OCI-LY7 (cell line): ENCODE measurements at regions not wholly inside any gene's neighbourhood (a gene's known extent, or its start where the extent isn't known, plus 50 kb on each side); places are given as distances from the start of the nearest gene placed in this dataset.

Experiments used
- BruUV-seq: library from RNA; stranded (reverse); fragments of 400-500 nt; replicated peaks from 2 replicates; lab custom pipeline; 2021; lab: Mats Ljungman, UMichigan
- CTCF ChIA-PET: fragments of 300-600 bp; sonication (Branson Sonifier 250); formaldehyde crosslinking; loops from one replicate; lab custom pipeline; 2022; ENCODE audit warnings: antibody characterized with exemption; ENCODE audit not compliant: unreplicated experiment; lab: Charles Lee
- POLR2A ChIA-PET: fragments of 300-600 bp; sonication (Branson Sonifier 250); formaldehyde crosslinking; loops from one replicate; lab custom pipeline; 2022; ENCODE audit warnings: antibody characterized with exemption; lab: Charles Lee
- DNase-seq: peaks from one replicate; pipeline ENCODE4 v3.0.0-alpha.2; 2015; ENCODE audit warnings: low spot score
- H2AFZ ChIP-seq: fragments of 200-600 bp; sonication (generic), shearing (Covaris generic); 2 replicates; pipeline ENCODE4 v1.6.1; 2014; ENCODE audit warnings: mild to moderate bottlenecking, antibody characterized with exemption, low read length, moderate library complexity
- H3K27ac ChIP-seq: fragments of 200-600 bp; sonication (generic); 2 replicates; pipeline ENCODE4 v1.5.1; 2014; ENCODE audit warnings: mixed run types, low read depth, mild to moderate bottlenecking, moderate library complexity, low read length, inconsistent platforms; ENCODE audit not compliant: poor library complexity, severe bottlenecking
- H3K36me3 ChIP-seq: fragments of 200-600 bp; sonication (generic); 2 replicates; pipeline ENCODE4 v1.6.1; 2014; ENCODE audit warnings: mild to moderate bottlenecking, antibody characterized with exemption, low read length, moderate library complexity, mixed read lengths; ENCODE audit not compliant: insufficient read depth
- H3K4me1 ChIP-seq: fragments of 200-600 bp; sonication (generic); 2 replicates; pipeline ENCODE4 v1.5.1; 2014; ENCODE audit warnings: mild to moderate bottlenecking, low read length; ENCODE audit not compliant: insufficient read depth, poor library complexity, severe bottlenecking
- H3K4me2 ChIP-seq: fragments of 200-600 bp; sonication (generic); 2 replicates; pipeline ENCODE4 v1.6.1; 2014; ENCODE audit warnings: mild to moderate bottlenecking, low read length
- H3K4me3 ChIP-seq: fragments of 200-600 bp; sonication (generic); 2 replicates; pipeline ENCODE4 v1.5.1; 2014; ENCODE audit warnings: mild to moderate bottlenecking, low read depth, low read length; ENCODE audit not compliant: poor library complexity, severe bottlenecking
- H3K79me2 ChIP-seq: fragments of 200-600 bp; sonication (generic); 2 replicates; pipeline ENCODE4 v1.6.1; 2016; ENCODE audit warnings: low read depth, mild to moderate bottlenecking, low read length, moderate library complexity, mixed read lengths; ENCODE audit not compliant: insufficient read depth
- H3K9me2 ChIP-seq: fragments of 200-600 bp; sonication (generic); 2 replicates; pipeline ENCODE4 v1.6.1; 2016; ENCODE audit warnings: mild to moderate bottlenecking, low read length, mixed read lengths; ENCODE audit not compliant: insufficient read depth
- H3K9me3 ChIP-seq: fragments of 200-600 bp; sonication (generic); 2 replicates; pipeline ENCODE4 v1.6.1; 2014; ENCODE audit warnings: mild to moderate bottlenecking, mixed run types, low read length, mixed read lengths
- H4K20me1 ChIP-seq: fragments of 200-600 bp; sonication (generic); 2 replicates; pipeline ENCODE4 v1.6.1; 2014; ENCODE audit warnings: mild to moderate bottlenecking, antibody characterized with exemption, low read length, moderate library complexity, mixed read lengths; ENCODE audit not compliant: insufficient read depth
- EZH2phosphoT487 ChIP-seq: fragments of 200-600 bp; sonication (generic); IDR thresholded peaks from 2 replicates; pipeline ENCODE4 v1.6.1; 2018; ENCODE audit warnings: low read depth, borderline replicate concordance, mild to moderate bottlenecking, mixed run types, antibody characterized with exemption, low read length, moderate library complexity, mixed read lengths
- intact Hi-C: fragments of 100-400 bp; cut with micrococcal nuclease; formaldehyde crosslinking; loops from one replicate; pipeline ENCODE4 v1.10.0; 2022; ENCODE audit not compliant: unreplicated experiment
- TF ChIP-seq, protein P1 (sequence below): fragments of 200-600 bp; sonication (generic); conservative IDR thresholded peaks from 2 replicates; pipeline ENCODE4 v1.5.1; 2014; ENCODE audit warnings: mild to moderate bottlenecking, antibody characterized with exemption, low read length, moderate library complexity, mixed read lengths

GRCh38 chr7:54014765-54015164 lies 527.4 kb upstream of the VSTM2A start:
- Histone ChIP-seq H2AFZ (no peak overlapping the region), H3K9me3 (no peaks in the 10 kb centered on the region), H3K27ac (no peak overlapping the region), H3K79me2 (no peaks in the 10 kb centered on the region), H3K36me3 (no peaks in the 10 kb centered on the region), H3K4me3 (no peak overlapping the region), H3K4me1 (no peaks in the 10 kb centered on the region), H4K20me1 (no peaks in the 10 kb centered on the region), H3K9me2 (no peaks in the 10 kb centered on the region), H3K4me2 (no peak overlapping the region)
- POLR2A ChIA-PET, result no interaction called here
- no TSS peak for BruUV-seq
- intact Hi-C loops, result no loop called here
- TF ChIP-seq, protein P1, sequence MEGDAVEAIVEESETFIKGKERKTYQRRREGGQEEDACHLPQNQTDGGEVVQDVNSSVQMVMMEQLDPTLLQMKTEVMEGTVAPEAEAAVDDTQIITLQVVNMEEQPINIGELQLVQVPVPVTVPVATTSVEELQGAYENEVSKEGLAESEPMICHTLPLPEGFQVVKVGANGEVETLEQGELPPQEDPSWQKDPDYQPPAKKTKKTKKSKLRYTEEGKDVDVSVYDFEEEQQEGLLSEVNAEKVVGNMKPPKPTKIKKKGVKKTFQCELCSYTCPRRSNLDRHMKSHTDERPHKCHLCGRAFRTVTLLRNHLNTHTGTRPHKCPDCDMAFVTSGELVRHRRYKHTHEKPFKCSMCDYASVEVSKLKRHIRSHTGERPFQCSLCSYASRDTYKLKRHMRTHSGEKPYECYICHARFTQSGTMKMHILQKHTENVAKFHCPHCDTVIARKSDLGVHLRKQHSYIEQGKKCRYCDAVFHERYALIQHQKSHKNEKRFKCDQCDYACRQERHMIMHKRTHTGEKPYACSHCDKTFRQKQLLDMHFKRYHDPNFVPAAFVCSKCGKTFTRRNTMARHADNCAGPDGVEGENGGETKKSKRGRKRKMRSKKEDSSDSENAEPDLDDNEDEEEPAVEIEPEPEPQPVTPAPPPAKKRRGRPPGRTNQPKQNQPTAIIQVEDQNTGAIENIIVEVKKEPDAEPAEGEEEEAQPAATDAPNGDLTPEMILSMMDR, result no peak
- TF ChIP-seq EZH2phosphoT487, result no peak
- no peak for DNase-seq
- CTCF ChIA-PET, result no interaction called here

GRCh38 chr7:54015251-54015650 lies 526.9 kb upstream of the VSTM2A start:
- ChIA-PET POLR2A (no interaction called here), CTCF (no interaction called here)
- no peaks in the 10 kb centered on the region for H3K9me3 ChIP-seq
- no TSS peak for BruUV-seq
- H2AFZ ChIP-seq, result no peak overlapping the region
- no peaks in the 10 kb centered on the region for H4K20me1 ChIP-seq
- H3K4me1 ChIP-seq, result no peaks in the 10 kb centered on the region
- no peaks in the 10 kb centered on the region for H3K36me3 ChIP-seq
- no peak overlapping the region for H3K27ac ChIP-seq
- intact Hi-C loops, result no loop called here
- no peaks in the 10 kb centered on the region for H3K9me2 ChIP-seq
- DNase-seq, result no peak
- TF ChIP-seq, protein P1, result no peak
- TF ChIP-seq EZH2phosphoT487, result no peak
- H3K4me3 ChIP-seq, result no peak overlapping the region
- H3K79me2 ChIP-seq, result no peaks in the 10 kb centered on the region
- H3K4me2 ChIP-seq, result no peak overlapping the region

GRCh38 chr7:54037873-54038272 lies 504.3 kb upstream of the VSTM2A start:
- no peak for DNase-seq
- ChIA-PET POLR2A (interaction anchor here (1.4 kb wide), 1 partner anchor 8 kb away, joined by 3 read pairs; no protein-coding TSS in a partner anchor), CTCF (no interaction called here)
- intact Hi-C loops, result no loop called here
- no peaks in the 10 kb centered on the region for H4K20me1 ChIP-seq
- no TSS peak for BruUV-seq
- TF ChIP-seq, protein P1, result no peak
- TF ChIP-seq EZH2phosphoT487, result no peak
- no peak overlapping the region for H3K4me3 ChIP-seq
- H3K27ac ChIP-seq, result no peak overlapping the region
- no peak overlapping the region for H3K4me2 ChIP-seq
- no peaks in the 10 kb centered on the region for H3K36me3 ChIP-seq
- H3K79me2 ChIP-seq, result no peaks in the 10 kb centered on the region
- no peak overlapping the region for H2AFZ ChIP-seq
- no peaks in the 10 kb centered on the region for H3K9me3 ChIP-seq
- no peaks in the 10 kb centered on the region for H3K9me2 ChIP-seq
- H3K4me1 ChIP-seq, result no peaks in the 10 kb centered on the region
